ENCODE measurements at regions not wholly inside any gene's neighbourhood (a gene's known extent, or its start where the extent isn't known, plus 50 kb on each side); places are given as distances from the start of the nearest gene placed in this dataset.

DNA sequence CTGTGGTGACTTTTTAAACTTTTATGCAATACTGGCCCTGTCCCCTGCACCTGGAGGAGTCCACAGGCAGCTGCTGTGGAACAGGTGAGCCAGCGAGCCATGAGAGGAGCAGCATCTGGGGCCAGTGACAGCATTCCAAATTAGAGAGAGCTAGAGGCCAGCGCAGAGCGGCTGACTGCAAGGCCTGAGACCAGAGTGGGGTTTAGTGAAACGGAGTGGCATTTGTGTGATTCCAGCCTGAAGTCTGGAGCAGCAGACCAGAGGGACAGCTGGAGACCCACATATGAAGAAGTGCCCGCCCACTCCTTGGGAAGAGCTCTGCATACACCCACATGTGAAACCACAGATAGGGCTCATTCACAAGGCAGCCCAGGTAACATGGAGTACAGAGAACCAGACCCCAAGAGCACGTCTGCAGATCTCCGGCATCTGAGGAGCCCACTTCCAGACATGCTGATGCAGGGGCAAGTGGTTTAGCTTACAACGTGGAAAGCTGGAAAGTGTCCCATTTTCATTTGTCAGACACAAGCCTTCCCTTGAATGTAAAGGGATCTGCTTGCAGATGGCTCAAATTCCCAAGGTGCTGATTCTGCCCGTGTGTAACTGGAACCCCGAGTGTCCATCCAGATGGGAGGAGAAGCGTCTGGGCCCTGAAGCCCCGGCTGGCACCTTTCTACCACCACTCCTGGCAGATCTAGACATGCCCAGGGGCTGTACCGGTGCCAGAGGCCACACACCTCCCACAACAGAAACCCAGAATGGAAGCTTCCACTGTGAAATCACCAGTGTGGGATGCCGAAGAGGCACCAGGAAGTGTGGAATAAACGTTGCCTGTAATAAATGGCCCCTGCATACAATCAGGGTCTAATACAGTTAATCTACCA, 256.0 kb upstream of the TCERG1L start:
- TF ChIP-seq, protein P1, sequence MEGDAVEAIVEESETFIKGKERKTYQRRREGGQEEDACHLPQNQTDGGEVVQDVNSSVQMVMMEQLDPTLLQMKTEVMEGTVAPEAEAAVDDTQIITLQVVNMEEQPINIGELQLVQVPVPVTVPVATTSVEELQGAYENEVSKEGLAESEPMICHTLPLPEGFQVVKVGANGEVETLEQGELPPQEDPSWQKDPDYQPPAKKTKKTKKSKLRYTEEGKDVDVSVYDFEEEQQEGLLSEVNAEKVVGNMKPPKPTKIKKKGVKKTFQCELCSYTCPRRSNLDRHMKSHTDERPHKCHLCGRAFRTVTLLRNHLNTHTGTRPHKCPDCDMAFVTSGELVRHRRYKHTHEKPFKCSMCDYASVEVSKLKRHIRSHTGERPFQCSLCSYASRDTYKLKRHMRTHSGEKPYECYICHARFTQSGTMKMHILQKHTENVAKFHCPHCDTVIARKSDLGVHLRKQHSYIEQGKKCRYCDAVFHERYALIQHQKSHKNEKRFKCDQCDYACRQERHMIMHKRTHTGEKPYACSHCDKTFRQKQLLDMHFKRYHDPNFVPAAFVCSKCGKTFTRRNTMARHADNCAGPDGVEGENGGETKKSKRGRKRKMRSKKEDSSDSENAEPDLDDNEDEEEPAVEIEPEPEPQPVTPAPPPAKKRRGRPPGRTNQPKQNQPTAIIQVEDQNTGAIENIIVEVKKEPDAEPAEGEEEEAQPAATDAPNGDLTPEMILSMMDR (IDR thresholded peaks at IDR 0.05; ENCODE audit: insufficient read depth, low read depth, low read length) = no peak
- Histone ChIP-seq H3K27me3 (ENCODE audit: control insufficient read depth, insufficient read depth, low read length) (no peaks in the 10 kb centered on the region), H3K36me3 (ENCODE audit: control insufficient read depth, insufficient read depth, low read length) (no peaks in the 10 kb centered on the region), H3K4me3 (ENCODE audit: low read depth, low read length) (no peak overlapping the region)
- POLR2A ChIA-PET = no interaction called here
- CTCF ChIA-PET = interaction anchor here (0.6 kb wide), 1 partner anchor 1388 kb away, joined by 5 read pairs; no protein-coding TSS in a partner anchor
- no peak for DNase-seq (ENCODE audit: low read depth)

DNA sequence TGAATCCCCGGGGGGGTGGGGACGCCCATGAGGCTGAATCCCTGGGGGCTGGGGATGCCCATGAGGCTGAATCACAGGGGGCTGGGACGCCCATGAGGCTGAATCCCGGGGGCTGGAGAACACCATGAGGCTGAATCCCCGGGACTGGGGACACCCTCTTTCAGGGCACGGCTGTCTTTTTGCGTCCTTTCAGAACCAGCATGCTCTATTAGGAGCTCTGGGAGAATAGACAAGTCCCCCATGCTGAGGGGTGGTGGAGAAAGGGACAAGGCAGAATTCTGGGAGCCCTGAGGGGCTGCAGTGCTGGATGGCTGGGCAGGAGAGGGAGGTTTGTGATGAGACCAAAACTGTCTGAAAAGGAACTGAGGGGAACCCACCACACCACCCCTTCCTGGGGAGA, 257.3 kb upstream of the TCERG1L start:
- POLR2A ChIA-PET = no interaction called here
- CTCF ChIA-PET = no interaction called here
- TF ChIP-seq, protein P1 (IDR thresholded peaks at IDR 0.05; ENCODE audit: insufficient read depth, low read depth, low read length) = no peak
- Histone ChIP-seq H3K36me3 (ENCODE audit: control insufficient read depth, insufficient read depth, low read length) (no peaks in the 10 kb centered on the region), H3K27me3 (ENCODE audit: control insufficient read depth, insufficient read depth, low read length) (no peaks in the 10 kb centered on the region), H3K4me3 (ENCODE audit: low read depth, low read length) (no peak overlapping the region)
- no peak for DNase-seq (ENCODE audit: low read depth)

DNA sequence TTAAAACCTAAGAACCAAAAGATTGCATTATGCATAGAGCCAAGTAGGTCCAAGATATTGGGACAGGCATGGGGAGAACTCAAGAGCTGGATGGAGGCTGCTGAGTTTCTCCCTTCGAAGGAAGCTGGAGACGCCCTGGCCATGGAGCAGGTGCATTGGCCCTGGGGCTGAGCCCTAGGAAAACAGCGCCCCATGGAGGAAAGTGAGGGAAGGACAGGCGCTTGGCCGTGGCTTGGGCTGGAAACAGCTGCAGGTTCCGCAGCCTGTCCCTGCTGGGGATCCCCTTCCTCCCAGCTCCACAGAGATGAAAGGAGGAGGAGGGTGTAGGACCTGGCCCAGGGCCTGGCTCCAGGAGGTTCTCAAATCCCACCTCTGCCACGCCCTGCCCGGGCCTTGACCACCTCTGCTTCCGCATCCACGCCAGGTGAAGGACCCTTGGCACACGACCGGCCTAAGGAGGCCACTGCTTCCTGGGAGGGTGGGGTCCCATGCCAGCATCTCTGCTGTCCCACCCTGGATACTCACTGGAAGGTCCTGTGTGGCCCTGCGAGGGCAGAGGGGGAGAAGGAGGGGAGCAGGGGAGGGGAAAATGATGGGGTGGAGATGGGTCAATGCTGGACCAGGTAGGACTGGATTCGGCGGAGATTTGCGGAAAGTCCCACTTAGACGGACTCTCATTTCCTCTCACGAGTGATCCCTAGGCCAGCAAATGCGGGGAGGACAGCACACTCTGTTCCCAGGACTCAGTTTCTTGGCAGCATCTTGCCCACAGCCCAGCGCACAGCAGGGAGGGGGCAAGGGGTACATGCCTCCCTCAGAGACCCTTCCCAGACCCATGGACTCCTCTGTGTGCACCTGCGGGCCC, 258.6 kb upstream of the TCERG1L start:
- TF ChIP-seq, protein P1 (IDR thresholded peaks at IDR 0.05; ENCODE audit: insufficient read depth, low read depth, low read length) = no peak
- Histone ChIP-seq H3K4me3 (ENCODE audit: low read depth, low read length) (no peak overlapping the region), H3K27me3 (ENCODE audit: control insufficient read depth, insufficient read depth, low read length) (no peaks in the 10 kb centered on the region), H3K36me3 (ENCODE audit: control insufficient read depth, insufficient read depth, low read length) (no peaks in the 10 kb centered on the region)
- ChIA-PET CTCF (no interaction called here), POLR2A (no interaction called here)
- DNase-seq (ENCODE audit: low read depth) = no peak

DNA sequence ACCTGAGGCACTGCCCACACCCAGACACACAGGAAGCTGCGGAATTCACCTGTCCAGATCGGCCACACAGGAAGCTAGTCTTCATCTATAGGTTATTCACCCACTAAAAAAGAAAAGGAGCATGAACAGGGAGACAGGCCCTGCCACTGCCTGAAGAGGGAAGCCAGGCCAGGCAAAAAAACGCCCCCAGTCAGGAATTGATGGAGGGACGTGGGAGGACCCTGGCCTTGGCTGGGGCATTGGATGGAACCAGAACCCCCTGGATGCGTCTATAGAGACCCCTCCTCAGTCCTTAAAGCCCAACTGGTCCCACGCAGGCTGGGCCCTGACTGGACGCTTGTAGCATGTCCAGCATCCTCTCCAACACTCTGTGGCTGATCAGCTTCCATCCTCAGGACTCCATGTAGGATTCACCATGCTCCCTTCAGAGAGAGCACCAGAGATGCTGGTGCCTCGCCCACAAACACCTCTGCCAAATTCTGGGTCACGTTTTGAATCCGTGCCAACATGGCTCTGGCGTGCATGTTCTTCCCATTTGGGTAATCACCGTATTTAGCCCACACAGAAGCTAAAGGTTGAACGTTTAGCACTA, 259.3 kb upstream of the TCERG1L start:
- H3K27me3 ChIP-seq (ENCODE audit: control insufficient read depth, insufficient read depth, low read length) = no peaks in the 10 kb centered on the region
- H3K36me3 ChIP-seq (ENCODE audit: control insufficient read depth, insufficient read depth, low read length) = no peaks in the 10 kb centered on the region
- DNase-seq (ENCODE audit: low read depth) = no peak
- POLR2A ChIA-PET = no interaction called here
- TF ChIP-seq, protein P1 (IDR thresholded peaks at IDR 0.05; ENCODE audit: insufficient read depth, low read depth, low read length) = no peak
- CTCF ChIA-PET = no interaction called here
- no peak overlapping the region for H3K4me3 ChIP-seq (ENCODE audit: low read depth, low read length)

DNA sequence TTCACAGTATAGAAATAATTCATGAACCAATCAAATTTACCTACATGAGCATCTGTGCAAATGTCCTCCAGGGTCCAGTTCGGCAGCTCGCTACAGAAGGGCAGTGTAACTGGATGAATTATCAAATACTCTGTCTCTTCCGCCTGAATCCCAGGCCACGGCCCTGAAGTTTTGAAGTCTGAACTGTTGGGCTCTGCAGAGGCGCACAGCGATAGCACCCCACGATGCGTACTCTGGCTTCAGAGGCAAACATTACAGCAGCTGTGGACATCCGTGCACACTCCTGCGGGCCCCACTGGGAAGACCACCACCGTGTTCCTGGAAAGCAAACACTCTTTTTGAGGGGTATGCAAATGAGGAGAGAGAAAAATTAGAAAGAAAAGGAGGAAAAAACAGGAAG, 259.8 kb upstream of the TCERG1L start:
- no peak for DNase-seq (ENCODE audit: low read depth)
- Histone ChIP-seq H3K27me3 (ENCODE audit: control insufficient read depth, insufficient read depth, low read length) (no peaks in the 10 kb centered on the region), H3K4me3 (ENCODE audit: low read depth, low read length) (no peak overlapping the region), H3K36me3 (ENCODE audit: control insufficient read depth, insufficient read depth, low read length) (no peaks in the 10 kb centered on the region)
- CTCF ChIA-PET = no interaction called here
- POLR2A ChIA-PET = no interaction called here
- TF ChIP-seq, protein P1 (IDR thresholded peaks at IDR 0.05; ENCODE audit: insufficient read depth, low read depth, low read length) = no peak
